HepG2 (cell line): ENCODE measurements at regions not wholly inside any gene's neighbourhood (a gene's known extent, or its start where the extent isn't known, plus 50 kb on each side); places are given as distances from the start of the nearest gene placed in this dataset.

ENCODE experiments used
- ETV6 ChIP-seq: sonication (generic); formaldehyde crosslinking; conservative IDR thresholded peaks from 2 replicates; pipeline ENCODE4 v1.4.0; 2020; ENCODE audit warnings: missing genetic modification reagents
- KLF11 ChIP-seq: IDR thresholded peaks from 2 replicates; pipeline ENCODE4 v1.6.1; 2016; ENCODE audit warnings: missing compliant biosample characterization
- POGZ ChIP-seq: sonication (generic); formaldehyde crosslinking; IDR thresholded peaks from 2 replicates; pipeline ENCODE4 v1.4.0; 2020; ENCODE audit warnings: mild to moderate bottlenecking, missing genetic modification reagents
- ZBTB39 ChIP-seq: sonication (generic); formaldehyde crosslinking; IDR thresholded peaks from 2 replicates; pipeline ENCODE4 v1.5.0; 2020; ENCODE audit warnings: missing genetic modification reagents
- ZBTB40 ChIP-seq, 2 experiments: fragments of 450-650 bp in 1 of 2; sonication (generic) in 1 of 2; formaldehyde crosslinking in 1 of 2; IDR thresholded peaks; 2 replicates each; pipeline versions ENCODE4 v1.6.1 to v1.8.0; 2016 to 2022; ENCODE audit warnings: antibody characterized with exemption in 1 of 2, mild to moderate bottlenecking in 1 of 2, missing genetic modification reagents in 1 of 2
- ZNF44 ChIP-seq: sonication (generic); formaldehyde crosslinking; IDR thresholded peaks from 2 replicates; pipeline ENCODE4 v1.5.1; 2020; ENCODE audit warnings: mild to moderate bottlenecking, missing genetic modification reagents
- ZNF556 ChIP-seq: sonication (generic); formaldehyde crosslinking; IDR thresholded peaks from 2 replicates; pipeline ENCODE4 v1.4.0; 2020; ENCODE audit warnings: mild to moderate bottlenecking, missing genetic modification reagents, borderline replicate concordance
- ZNF7 ChIP-seq: IDR thresholded peaks from 2 replicates; pipeline ENCODE4 v1.6.1; 2016; ENCODE audit warnings: missing biosample characterization, missing genetic modification reagents

GRCh38 chr5:112569596-112569995 is 150.5 kb upstream of the EPB41L4A start (continued):
- no peak for TF ChIP-seq ZBTB40 (IDR thresholded peaks at IDR 0.05)
- 0 out of 2 replicates have a peak, but pooled peaks have one; percentile 21 for TF ChIP-seq ZBTB40 (CRISPR knock-in tag; IDR thresholded peaks at IDR 0.05)
- TF ChIP-seq KLF11 (CRISPR knock-in tag): no peak
- no peak for TF ChIP-seq ZBTB39 (CRISPR knock-in tag)
- no peak for TF ChIP-seq ETV6
- no peak for TF ChIP-seq POGZ (CRISPR knock-in tag)
- TF ChIP-seq ZNF7: no peak
- no peak for TF ChIP-seq ZNF556 (CRISPR knock-in tag)
- TF ChIP-seq ZNF44: no peak
